Keratinocyte (primary cell): ENCODE measurements at regions not wholly inside any gene's neighbourhood (a gene's known extent, or its start where the extent isn't known, plus 50 kb on each side); places are given as distances from the start of the nearest gene placed in this dataset.

Source experiments
- CTCF ChIP-seq, 3 experiments: IDR thresholded peaks in 1 of 3; conservative IDR thresholded peaks in 1 of 3; optimal IDR thresholded peaks in 1 of 3; 2 replicates in 2 of 3; 3 replicates in 1 of 3; pipeline versions ENCODE3 to v1.5.1; 2011; ENCODE audit warnings: low read length in 3 of 3, mild to moderate bottlenecking in 3 of 3, moderate library complexity in 2 of 3, control low read depth in 1 of 3, inconsistent platforms in 1 of 3; ENCODE audit not compliant: insufficient read depth in 2 of 3; ENCODE audit errors: extremely low read depth in 1 of 3
- EZH2 ChIP-seq: IDR thresholded peaks from one replicate; pipeline ENCODE4 v1.6.1; 2012; ENCODE audit warnings: inconsistent platforms, mild to moderate bottlenecking, low read length, moderate library complexity

GRCh38 chr5:2133936-2134335, 251.2 kb upstream of the IRX4 start:
- no peak for TF ChIP-seq CTCF (optimal IDR thresholded peaks at IDR 0.05 in 1 of 3, IDR thresholded peaks at IDR 0.05 in 1 of 3, conservative IDR thresholded peaks at IDR 0.05 in 1 of 3; ENCODE audit: extremely low read depth in 1 of 3, insufficient read depth in 2 of 3, low read length in 3 of 3)
- no peak for TF ChIP-seq EZH2
